ENCODE measurements at regions not wholly inside any gene's neighbourhood (a gene's known extent, or its start where the extent isn't known, plus 50 kb on each side); places are given as distances from the start of the nearest gene placed in this dataset.
"Not testable (repeated sequence)": the region's sequence is repeated elsewhere in the genome, so short reads cannot be mapped to it uniquely, and the experiment has no call there.

GRCh38 chr2:139674577-139674976 is 894.4 kb upstream of the NXPH2 start:
- dilution Hi-C loops (cut with MboI; ENCODE audit: extremely low pct_ligation_motif_present, low sequenced_read_pairs), result no loop called here
- no peak for DNase-seq (ENCODE audit: low read depth, low spot score)
- CTCF ChIA-PET, result no interaction called here

GRCh38 chr2:139673447-139673846 is 893.3 kb upstream of the NXPH2 start:
- H3K4me2 ChIP-seq (ENCODE audit: insufficient read depth, low read length); H3K4me3 ChIP-seq (replicated peaks in 1 of 3; ENCODE audit: insufficient read depth in 1 of 3, low read depth in 1 of 3, low read length in 3 of 3); H3K27ac ChIP-seq (ENCODE audit: insufficient read depth, low read depth, low read length); BruUV-seq (replicated peaks); H2AFZ ChIP-seq (ENCODE audit: low read depth, low read length); H4K20me1 ChIP-seq (replicated peaks; ENCODE audit: control insufficient read depth, extremely low read depth, insufficient read depth, low read length); FAIRE-seq; dilution Hi-C loops (cut with MboI; ENCODE audit: extremely low pct_ligation_motif_present, low sequenced_read_pairs); H3K9me1 ChIP-seq (replicated peaks; ENCODE audit: control insufficient read depth, extremely low read depth, insufficient read depth, low read length); H3K4me1 ChIP-seq (ENCODE audit: control insufficient read depth, extremely low read depth, insufficient read depth, low read length); POLR2A ChIA-PET; H3K9me3 ChIP-seq (replicated peaks; ENCODE audit: control insufficient read depth, insufficient read depth, low read length); intact Hi-C loops (cut with micrococcal nuclease); H3K27me3 ChIP-seq (ENCODE audit: control insufficient read depth in 2 of 2, insufficient read depth in 2 of 2, low read length in 2 of 2); H3K36me3 ChIP-seq (ENCODE audit: control insufficient read depth in 2 of 2, extremely low read depth in 1 of 2, insufficient read depth in 2 of 2, low read length in 2 of 2); H3K79me2 ChIP-seq (ENCODE audit: control insufficient read depth, insufficient read depth, low read length); DNase-seq (ENCODE audit: low read depth, low spot score); H3K9ac ChIP-seq (replicated peaks; ENCODE audit: extremely low read depth, insufficient read depth, low read length); CTCF ChIA-PET: not testable (repeated sequence)

More at GRCh38 chr2:139674577-139674976, 894.4 kb upstream of the NXPH2 start:
- H2AFZ ChIP-seq (ENCODE audit: low read depth, low read length), result no peak overlapping the region
- no peak overlapping the region for H3K4me3 ChIP-seq (replicated peaks in 1 of 3; ENCODE audit: insufficient read depth in 1 of 3, low read depth in 1 of 3, low read length in 3 of 3)
- no peak overlapping the region for H3K9ac ChIP-seq (replicated peaks; ENCODE audit: extremely low read depth, insufficient read depth, low read length)
- TF ChIP-seq MYC (IDR thresholded peaks at IDR 0.05; ENCODE audit: low read depth, low read length), result no peak
- no peak for TF ChIP-seq GATA2 (IDR thresholded peaks at IDR 0.05; ENCODE audit: insufficient read depth, insufficient read length, low read depth, low read length)
- TF ChIP-seq MAX (IDR thresholded peaks at IDR 0.05; ENCODE audit: insufficient read depth, insufficient read length), result no peak
- TF ChIP-seq EZH2 (IDR thresholded peaks at IDR 0.05; ENCODE audit: borderline replicate concordance, low read depth, low read length, severe bottlenecking), result no peak
- no peak for TF ChIP-seq CTCF (IDR thresholded peaks at IDR 0.05; ENCODE audit: extremely low read depth in 1 of 2, insufficient read depth in 1 of 2, low read depth in 1 of 2, low read length in 2 of 2)
- TF ChIP-seq POLR2A (IDR thresholded peaks at IDR 0.05; ENCODE audit: low read depth, low read length), result no peak
- TF ChIP-seq FOS (IDR thresholded peaks at IDR 0.05; ENCODE audit: borderline replicate concordance, insufficient read depth, low read length), result no peak
- no peak for TF ChIP-seq POLR2AphosphoS5 (IDR thresholded peaks at IDR 0.05; ENCODE audit: insufficient read depth, low read depth, low read length)
- no peak for TF ChIP-seq JUN (IDR thresholded peaks at IDR 0.05; ENCODE audit: borderline replicate concordance, insufficient read depth, insufficient read length, low read depth)
- H3K79me2 ChIP-seq (ENCODE audit: control insufficient read depth, insufficient read depth, low read length), result no peaks in the 10 kb centered on the region
- H3K9me3 ChIP-seq (replicated peaks; ENCODE audit: control insufficient read depth, insufficient read depth, low read length), result no peaks in the 10 kb centered on the region
- H3K4me2 ChIP-seq (ENCODE audit: insufficient read depth, low read length), result no peak overlapping the region
- H3K9me1 ChIP-seq (replicated peaks; ENCODE audit: control insufficient read depth, extremely low read depth, insufficient read depth, low read length), result no peaks in the 10 kb centered on the region
- H4K20me1 ChIP-seq (replicated peaks; ENCODE audit: control insufficient read depth, extremely low read depth, insufficient read depth, low read length), result no peaks in the 10 kb centered on the region
- intact Hi-C loops (cut with micrococcal nuclease), result no loop called here
- FAIRE-seq, result no peak
- POLR2A ChIA-PET, result no interaction called here
- no TSS peak for BruUV-seq (replicated peaks)
- H3K27me3 ChIP-seq (ENCODE audit: control insufficient read depth in 2 of 2, insufficient read depth in 2 of 2, low read length in 2 of 2), result no peaks in the 10 kb centered on the region
- H3K4me1 ChIP-seq (ENCODE audit: control insufficient read depth, extremely low read depth, insufficient read depth, low read length), result no peaks in the 10 kb centered on the region
- no peaks in the 10 kb centered on the region for H3K36me3 ChIP-seq (ENCODE audit: control insufficient read depth in 2 of 2, extremely low read depth in 1 of 2, insufficient read depth in 2 of 2, low read length in 2 of 2)
- H3K27ac ChIP-seq (ENCODE audit: insufficient read depth, low read depth, low read length), result no peak overlapping the region
